Pancreas (tissue), 10 donors: ENCODE measurements at regions not wholly inside any gene's neighbourhood (a gene's known extent, or its start where the extent isn't known, plus 50 kb on each side); places are given as distances from the start of the nearest gene placed in this dataset.
A peak's percentile ranks its signal among the peaks of the same experiment; 100 is the strongest.

ENCODE experiments used
- ATAC-seq, 4 donors: fragments of 200-7000 bp; cut with Tn5 transposase; one replicate each; pipeline versions ENCODE4 v1.8.0 to v1.9.1; 2020; ENCODE audit warnings: mild to moderate bottlenecking in 4 of 4, moderate library complexity in 4 of 4
- DNase-seq, 6 donors: peaks; one replicate each; pipeline ENCODE4 v3.0.0-alpha.2; 2020
- FAIRE-seq: peaks from 2 replicates; lab custom pipeline; 2012; peaks lifted over from hg19 to GRCh38; lab: Jason Lieb, UNC
- H3K27ac ChIP-seq, 4 donors: fragments of 200-600 bp; sonication (generic); 1 replicate in 3 of 4; 2 replicates in 1 of 4; pipeline versions ENCODE4 v1.5.0 to v1.8.0; 2020
- H3K27me3 ChIP-seq, 4 donors: fragments of 200-600 bp; one replicate each; pipeline ENCODE4 v1.8.0; 2021
- H3K36me3 ChIP-seq, 3 donors: fragments of 200-600 bp; sonication (generic) in 1 of 3; one replicate each; pipeline versions ENCODE4 v1.5.0 to v1.8.0; 2020 to 2021
- H3K4me1 ChIP-seq, 3 donors: fragments of 200-600 bp; one replicate each; pipeline ENCODE4 v1.8.0; 2021
- H3K4me3 ChIP-seq, 4 donors: fragments of 200-600 bp; sonication (generic) in 2 of 4; one replicate each; pipeline versions ENCODE4 v1.5.0 to v1.8.0; 2020 to 2021
- H3K9me3 ChIP-seq, 4 donors: fragments of 200-600 bp; one replicate each; pipeline ENCODE4 v1.8.0; 2021
- CTCF ChIP-seq, 4 donors: fragments of 200-600 bp; sonication (generic) in 3 of 4; IDR thresholded peaks; one replicate each; pipeline versions ENCODE4 v1.5.0 to v1.8.0; 2021; ENCODE audit warnings: antibody characterized with exemption in 4 of 4
- WGBS, 2 donors: extraction: QIAGEN DNeasy Blood & Tissue Kit; methylation state at CpG; one replicate each; pipeline ENCODE4 v1.1.7; 2013; 5-methylcytosine and 5-hydroxymethylcytosine counted together
- intact Hi-C, 3 donors: fragments of 100-400 bp; cut with DNase I; formaldehyde crosslinking; loops; one replicate each; pipeline versions ENCODE4 v1.11.1 to v1.14.2; 2022
- donor health status: healthy with polysubstance abuse.
- donor health status: DM: no; HTN: no; CAD: no; lungs with moderate emphysema.
- donor health status: DM: no; HTN: no; CAD: no.
- donor health status: control.
- donor health status: control.
- donor health status: Bipolar disorder and iron deficiency.
- donor health status: DM: yes; HTN: yes; CAD: no.
- donor health status: DM: no; HTN: no; CAD: no.
- donor health status: DM: no; HTN: no; CAD: no.
- donor health status: DM: yes; HTN: yes; CAD: no.

GRCh38 chr22:23376256-23376655 is 195.9 kb downstream of the BCR start:
- Histone ChIP-seq H3K36me3 (no peaks in the 10 kb centered on the region), H3K4me1 (no peaks in the 10 kb centered on the region), H3K9me3 (no peaks in the 10 kb centered on the region), H3K4me3 (no peak overlapping the region), H3K27me3 (no peaks in the 10 kb centered on the region), H3K27ac (no peak overlapping the region)
- ATAC-seq, result peak in 2 of 4 donors; percentile 48 to 53
- TF ChIP-seq CTCF (IDR thresholded peaks at IDR 0.05), result no peak
- intact Hi-C loops, result no loop called here
- no peak for FAIRE-seq
- 47 to 50% methylated on average over 6 of the region's 6 CpGs for WGBS, 2 donors
- DNase-seq, result peak in 1 of 6 donors; percentile 20

GRCh38 chr22:23375031-23375827 is 194.9 kb downstream of the BCR start:
- ATAC-seq, result no peak
- H3K4me1 ChIP-seq, result no peaks in the 10 kb centered on the region
- TF ChIP-seq CTCF (IDR thresholded peaks at IDR 0.05), result no peak
- 48 to 71% methylated on average over 14 of the region's 14 CpGs for WGBS, 2 donors
- H3K4me3 ChIP-seq, result no peak overlapping the region
- H3K9me3 ChIP-seq, result no peaks in the 10 kb centered on the region
- H3K27ac ChIP-seq, result no peak overlapping the region
- no peaks in the 10 kb centered on the region for H3K27me3 ChIP-seq
- FAIRE-seq, result no peak
- no peak for DNase-seq
- H3K36me3 ChIP-seq, result no peaks in the 10 kb centered on the region
- intact Hi-C loops, result no loop called here

GRCh38 chr22:23373601-23374000 is 193.3 kb downstream of the BCR start:
- H3K27me3 ChIP-seq, result no peaks in the 10 kb centered on the region
- intact Hi-C loops, result no loop called here
- DNase-seq (no peak), FAIRE-seq (no peak), ATAC-seq (no peak)
- H3K4me1 ChIP-seq, result no peaks in the 10 kb centered on the region
- H3K36me3 ChIP-seq, result no peaks in the 10 kb centered on the region
- WGBS, 2 donors, result 65 to 76% methylated on average over 9 of the region's 9 CpGs
- H3K27ac ChIP-seq, result no peak overlapping the region
- no peak overlapping the region for H3K4me3 ChIP-seq
- H3K9me3 ChIP-seq, result no peaks in the 10 kb centered on the region
- no peak for TF ChIP-seq CTCF (IDR thresholded peaks at IDR 0.05)

- intact Hi-C loops, result no loop called here
- Histone ChIP-seq H3K27ac (no peak overlapping the region), H3K9me3 (no peaks in the 10 kb centered on the region), H3K36me3 (no peaks in the 10 kb centered on the region), H3K4me1 (no peaks in the 10 kb centered on the region), H3K27me3 (no peaks in the 10 kb centered on the region), H3K4me3 (no peak overlapping the region)
- WGBS, 2 donors, result 53 to 55% methylated on average over 8 of the region's 8 CpGs
- FAIRE-seq (no peak), DNase-seq (no peak), ATAC-seq (no peak)
- no peak for TF ChIP-seq CTCF (IDR thresholded peaks at IDR 0.05)
Measured at GRCh38 chr22:23370251-23370650, 189.9 kb downstream of the BCR start.

GRCh38 chr22:23369054-23369685 is 188.9 kb downstream of the BCR start:
- Histone ChIP-seq H3K27me3 (no peaks in the 10 kb centered on the region), H3K27ac (no peak overlapping the region), H3K9me3 (no peaks in the 10 kb centered on the region), H3K36me3 (no peaks in the 10 kb centered on the region), H3K4me1 (no peaks in the 10 kb centered on the region), H3K4me3 (no peak overlapping the region)
- no peak for TF ChIP-seq CTCF (IDR thresholded peaks at IDR 0.05)
- no peak for FAIRE-seq
- intact Hi-C loops, result no loop called here
- no peak for DNase-seq
- no peak for ATAC-seq
- WGBS, 2 donors, result 68 to 76% methylated on average over 5 of the region's 5 CpGs
